Upper lobe of right lung (tissue), 1 donor: ENCODE measurements at regions not wholly inside any gene's neighbourhood (a gene's known extent, or its start where the extent isn't known, plus 50 kb on each side); places are given as distances from the start of the nearest gene placed in this dataset.

Source experiments
- ATAC-seq: fragments of 200-7000 bp; cut with Tn5 transposase; one replicate; pipeline ENCODE4 v1.9.1; 2020; ENCODE audit warnings: mild to moderate bottlenecking, moderate library complexity
- DNase-seq: peaks from one replicate; pipeline ENCODE4 v3.0.0-alpha.2; 2020
- H3K27ac ChIP-seq: fragments of 200-600 bp; one replicate; pipeline ENCODE4 v1.8.0; 2022
- H3K27me3 ChIP-seq: fragments of 200-600 bp; one replicate; pipeline ENCODE4 v1.8.0; 2022; ENCODE audit warnings: mild to moderate bottlenecking
- H3K36me3 ChIP-seq: fragments of 200-600 bp; one replicate; pipeline ENCODE4 v1.8.0; 2022
- H3K4me1 ChIP-seq: fragments of 200-600 bp; one replicate; pipeline ENCODE4 v1.8.0; 2022
- H3K4me3 ChIP-seq: fragments of 200-600 bp; one replicate; pipeline ENCODE4 v1.8.0; 2022; ENCODE audit warnings: mild to moderate bottlenecking
- H3K9me3 ChIP-seq: fragments of 200-600 bp; one replicate; pipeline ENCODE4 v1.8.0; 2022
- intact Hi-C: fragments of 100-400 bp; cut with DNase I; formaldehyde crosslinking; loops from one replicate; pipeline ENCODE4 v1.11.0; 2022
- TF ChIP-seq, protein P1 (sequence below): fragments of 200-600 bp; IDR thresholded peaks from one replicate; pipeline ENCODE4 v1.8.0; 2022; ENCODE audit warnings: antibody characterized with exemption
- donor health status: DM: no; HTN: yes; CAD: no; lungs with severe emphysema.

DNA sequence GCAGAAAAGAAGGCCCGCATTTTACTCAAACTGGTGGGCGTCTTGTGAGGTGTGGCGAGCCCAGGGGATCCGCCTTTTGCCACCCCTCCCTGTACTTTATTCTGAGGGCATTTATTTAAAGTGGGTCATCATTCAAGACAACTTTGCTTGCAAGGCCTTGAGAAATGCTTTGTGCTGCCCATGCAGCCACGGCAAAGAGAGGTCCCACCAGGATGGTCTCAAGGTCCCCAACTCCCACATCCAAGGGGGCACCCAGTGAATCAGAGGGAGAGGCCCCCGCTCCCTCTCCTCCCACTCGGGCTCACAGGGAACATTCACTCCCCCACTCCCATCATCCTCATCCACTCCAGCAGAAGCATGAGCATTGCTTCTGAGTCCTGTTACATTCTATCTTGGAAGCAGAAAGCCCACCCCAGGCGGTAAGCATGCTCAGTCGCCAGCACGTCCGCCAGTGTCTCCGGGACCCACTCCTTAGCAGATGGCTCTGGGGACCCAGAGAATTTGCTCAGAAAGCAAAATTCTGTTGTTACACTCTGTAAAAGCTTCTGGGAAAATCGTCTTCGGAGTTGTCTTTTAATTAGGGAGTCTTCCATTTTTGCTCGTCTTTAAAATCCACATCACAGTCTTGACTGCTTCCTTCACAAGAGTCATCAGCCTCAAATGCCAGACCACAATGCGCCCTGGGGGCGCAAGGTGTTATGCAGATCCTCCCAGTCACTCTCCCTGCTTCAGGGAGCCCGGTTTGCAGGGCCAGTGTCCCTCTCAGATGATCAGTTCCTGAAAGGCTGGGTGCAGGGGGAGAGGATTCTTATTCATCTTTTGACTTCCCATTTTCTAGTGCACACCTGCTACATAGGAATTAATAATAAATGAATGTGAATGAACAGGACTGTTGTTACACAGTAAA, 99.4 kb upstream of the NCK2 start:
- Histone ChIP-seq H3K27me3 (no peaks in the 10 kb centered on the region), H3K4me1 (peaks cover 7% of the 10 kb centered on the region), H3K36me3 (no peaks in the 10 kb centered on the region), H3K4me3 (no peak overlapping the region), H3K27ac (no peak overlapping the region), H3K9me3 (peaks cover 3% of the 10 kb centered on the region)
- ATAC-seq (no peak), DNase-seq (no peak)
- intact Hi-C loops = no loop called here
- TF ChIP-seq, protein P1, sequence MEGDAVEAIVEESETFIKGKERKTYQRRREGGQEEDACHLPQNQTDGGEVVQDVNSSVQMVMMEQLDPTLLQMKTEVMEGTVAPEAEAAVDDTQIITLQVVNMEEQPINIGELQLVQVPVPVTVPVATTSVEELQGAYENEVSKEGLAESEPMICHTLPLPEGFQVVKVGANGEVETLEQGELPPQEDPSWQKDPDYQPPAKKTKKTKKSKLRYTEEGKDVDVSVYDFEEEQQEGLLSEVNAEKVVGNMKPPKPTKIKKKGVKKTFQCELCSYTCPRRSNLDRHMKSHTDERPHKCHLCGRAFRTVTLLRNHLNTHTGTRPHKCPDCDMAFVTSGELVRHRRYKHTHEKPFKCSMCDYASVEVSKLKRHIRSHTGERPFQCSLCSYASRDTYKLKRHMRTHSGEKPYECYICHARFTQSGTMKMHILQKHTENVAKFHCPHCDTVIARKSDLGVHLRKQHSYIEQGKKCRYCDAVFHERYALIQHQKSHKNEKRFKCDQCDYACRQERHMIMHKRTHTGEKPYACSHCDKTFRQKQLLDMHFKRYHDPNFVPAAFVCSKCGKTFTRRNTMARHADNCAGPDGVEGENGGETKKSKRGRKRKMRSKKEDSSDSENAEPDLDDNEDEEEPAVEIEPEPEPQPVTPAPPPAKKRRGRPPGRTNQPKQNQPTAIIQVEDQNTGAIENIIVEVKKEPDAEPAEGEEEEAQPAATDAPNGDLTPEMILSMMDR = no peak

DNA sequence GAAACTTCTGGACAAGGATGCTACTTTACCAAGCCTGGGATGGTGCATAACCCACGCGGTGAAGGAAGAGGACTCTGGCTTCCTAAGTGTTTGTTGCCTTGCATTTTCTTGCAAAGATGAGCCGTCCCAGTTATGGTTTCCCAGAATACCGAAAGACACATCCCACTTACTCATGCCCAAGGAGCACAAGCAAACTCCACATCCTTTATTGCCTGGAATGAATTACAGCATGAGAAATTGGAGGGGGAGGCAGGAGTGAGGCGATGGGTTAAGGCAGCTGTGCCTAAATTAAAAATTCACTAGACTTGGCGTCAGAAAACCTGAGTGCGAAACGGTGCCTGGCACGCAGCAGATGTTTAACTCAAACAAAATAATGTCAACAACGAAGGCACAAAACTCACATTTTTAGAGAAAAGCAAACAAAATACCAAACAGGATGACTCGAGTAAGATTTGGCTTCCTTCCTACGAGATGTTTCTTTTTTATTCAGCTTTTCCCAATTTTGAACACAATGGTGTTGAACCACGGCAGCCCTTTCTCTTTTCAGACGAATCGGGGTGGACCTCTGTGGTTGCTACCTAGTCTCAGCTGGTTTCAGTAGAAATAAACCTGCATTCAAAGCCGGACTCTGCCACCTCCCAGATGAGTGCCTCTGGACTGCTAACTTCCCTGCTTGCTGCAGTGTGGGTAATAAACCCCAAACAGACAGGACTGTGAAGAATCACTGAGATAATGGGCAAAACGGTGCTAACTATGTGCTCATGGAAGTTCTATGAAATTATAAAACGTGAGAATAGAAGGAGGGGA, 100.3 kb upstream of the NCK2 start:
- TF ChIP-seq, protein P1 = no peak
- intact Hi-C loops = no loop called here
- ATAC-seq (no peak), DNase-seq (no peak)
- Histone ChIP-seq H3K4me3 (no peak overlapping the region), H3K4me1 (peaks cover 7% of the 10 kb centered on the region), H3K27ac (no peak overlapping the region), H3K36me3 (no peaks in the 10 kb centered on the region), H3K27me3 (no peaks in the 10 kb centered on the region), H3K9me3 (peaks cover 3% of the 10 kb centered on the region)

DNA sequence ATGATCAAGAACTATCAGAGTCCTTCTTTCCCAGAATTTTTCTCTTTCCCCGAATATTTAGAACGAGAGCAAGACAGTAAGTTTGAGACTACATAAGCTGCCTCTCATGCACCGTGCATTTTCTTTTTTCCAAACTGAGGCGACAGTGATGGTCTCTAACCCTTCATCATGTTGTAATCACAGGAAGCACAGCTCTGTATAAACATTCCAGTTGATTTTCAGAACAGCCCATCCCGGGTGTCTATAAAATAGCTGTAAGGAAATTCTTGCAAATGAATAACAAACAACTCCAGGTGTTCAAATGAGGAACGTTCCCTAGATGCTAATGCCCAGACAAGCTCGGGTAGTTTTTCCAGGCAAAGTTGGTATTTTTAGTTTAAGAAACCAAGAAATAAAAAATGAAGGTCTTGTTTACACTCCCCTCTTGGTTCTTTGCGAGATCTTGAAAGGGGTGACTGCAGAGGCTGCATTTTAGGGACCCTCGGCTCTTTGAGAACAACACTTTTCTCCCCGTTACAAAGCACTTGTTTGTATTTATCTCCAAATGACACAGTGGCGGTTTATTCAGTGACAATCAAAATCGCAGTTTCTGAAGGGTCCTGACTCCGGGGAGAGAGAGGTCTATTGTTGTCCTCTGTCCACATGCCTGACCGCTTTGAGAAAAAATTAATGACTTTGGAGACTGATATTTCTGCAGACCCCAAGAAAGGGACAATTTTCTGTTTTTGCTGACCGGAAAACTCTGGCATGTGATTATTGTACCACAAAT, 101.1 kb upstream of the NCK2 start:
- no peak overlapping the region for H3K4me3 ChIP-seq
- H3K36me3 ChIP-seq = no peaks in the 10 kb centered on the region
- no peak for ATAC-seq
- H3K4me1 ChIP-seq = peaks cover 7% of the 10 kb centered on the region
- no peak for DNase-seq
- no peaks in the 10 kb centered on the region for H3K9me3 ChIP-seq
- H3K27me3 ChIP-seq = no peaks in the 10 kb centered on the region
- no peak overlapping the region for H3K27ac ChIP-seq
- TF ChIP-seq, protein P1 = no peak
- intact Hi-C loops = no loop called here

DNA sequence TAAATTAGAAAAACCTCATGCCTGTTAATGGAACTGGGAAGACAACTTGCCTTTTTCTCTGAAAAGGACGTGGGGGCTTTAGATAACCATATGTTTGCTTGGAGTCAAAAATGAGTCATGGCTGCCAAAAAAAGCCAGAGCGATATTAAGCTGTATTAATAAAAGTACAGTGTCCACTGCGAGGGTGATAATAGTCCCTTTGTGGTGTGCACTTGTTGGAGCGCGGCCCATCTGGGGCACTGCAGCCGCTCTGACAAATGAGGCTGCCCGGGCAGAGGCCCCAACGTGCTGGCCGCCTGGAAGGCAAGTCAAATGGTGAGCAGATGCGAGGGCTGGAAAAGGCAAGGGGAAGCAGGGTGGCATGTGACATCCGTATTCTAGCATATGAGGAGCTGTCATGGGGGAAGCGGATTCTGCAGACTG, 103.3 kb upstream of the NCK2 start:
- H3K9me3 ChIP-seq = no peaks in the 10 kb centered on the region
- ATAC-seq (no peak), DNase-seq (no peak)
- intact Hi-C loops = no loop called here
- H3K27me3 ChIP-seq = no peaks in the 10 kb centered on the region
- TF ChIP-seq, protein P1 = no peak
- H3K4me3 ChIP-seq = no peak overlapping the region
- no peaks in the 10 kb centered on the region for H3K36me3 ChIP-seq
- H3K27ac ChIP-seq = no peak overlapping the region
- peaks cover 7% of the 10 kb centered on the region for H3K4me1 ChIP-seq

DNA sequence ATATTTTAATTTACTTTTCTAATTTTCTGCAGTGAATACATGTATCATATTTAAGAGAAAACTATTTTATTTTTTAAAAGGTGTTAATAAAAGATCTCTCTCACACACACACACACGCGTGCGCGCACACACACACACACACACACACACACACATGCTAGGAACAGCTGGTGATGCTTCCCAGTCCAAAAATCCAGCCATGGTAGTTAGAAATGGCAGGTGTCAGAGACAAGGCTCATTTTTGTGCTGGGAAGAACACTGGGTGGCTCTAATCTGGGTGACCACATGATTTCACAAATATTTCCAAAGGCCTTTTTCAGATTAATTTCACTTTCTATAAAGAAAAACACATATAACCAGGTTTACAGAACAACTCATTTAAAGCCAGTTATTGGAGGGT, 104.5 kb upstream of the NCK2 start:
- H3K9me3 ChIP-seq = no peaks in the 10 kb centered on the region
- no peak overlapping the region for H3K4me3 ChIP-seq
- H3K27me3 ChIP-seq = no peaks in the 10 kb centered on the region
- H3K4me1 ChIP-seq = peaks cover 7% of the 10 kb centered on the region
- TF ChIP-seq, protein P1 = no peak
- no peak for DNase-seq
- H3K36me3 ChIP-seq = no peaks in the 10 kb centered on the region
- no peak overlapping the region for H3K27ac ChIP-seq
- intact Hi-C loops = no loop called here
- ATAC-seq = no peak
